ENCODE measurements at regions not wholly inside any gene's neighbourhood (a gene's known extent, or its start where the extent isn't known, plus 50 kb on each side); places are given as distances from the start of the nearest gene placed in this dataset.

DNA sequence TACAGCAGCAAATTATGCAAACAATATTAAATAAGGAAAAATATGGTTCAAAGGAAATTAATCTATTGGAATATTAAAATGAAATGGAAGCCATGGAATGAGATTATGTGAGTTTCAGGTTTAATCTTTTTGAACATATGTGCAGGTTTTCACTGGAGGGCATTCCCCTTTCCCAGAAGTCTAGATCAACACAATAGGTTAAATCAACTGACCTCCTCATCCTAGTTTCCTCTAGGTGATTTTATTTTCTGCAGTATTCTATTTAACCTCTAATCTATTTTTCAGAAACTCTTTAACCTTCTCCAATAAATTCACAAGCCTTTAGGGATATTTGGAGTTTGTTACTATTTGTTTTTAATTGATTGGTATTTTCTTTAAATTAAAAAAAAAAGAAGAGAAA lies 2657.6 kb upstream of the PCDH20 start:
- H3K4me1 ChIP-seq (ENCODE audit: insufficient read depth), result no peaks in the 10 kb centered on the region
- H3K36me3 ChIP-seq (replicated peaks; ENCODE audit: insufficient read depth, low read depth), result no peaks in the 10 kb centered on the region
- H3K4me2 ChIP-seq, result no peak overlapping the region
- no peaks in the 10 kb centered on the region for H3K79me2 ChIP-seq
- H3K27ac ChIP-seq, result no peak overlapping the region
- H2AFZ ChIP-seq, result no peak overlapping the region
- no peaks in the 10 kb centered on the region for H4K20me1 ChIP-seq (ENCODE audit: insufficient read depth, poor library complexity, severe bottlenecking)
- H3K9me3 ChIP-seq (ENCODE audit: low read depth), result no peaks in the 10 kb centered on the region
- no peak for DNase-seq (ENCODE audit: low spot score)
- H3K27me3 ChIP-seq, result no peaks in the 10 kb centered on the region
- TF ChIP-seq EZH2phosphoT487 (IDR thresholded peaks at IDR 0.05; ENCODE audit: low read depth, severe bottlenecking, unreplicated experiment) (no peak), EZH2 (IDR thresholded peaks at IDR 0.05; ENCODE audit: borderline replicate concordance) (no peak)
- TF ChIP-seq, protein P1, sequence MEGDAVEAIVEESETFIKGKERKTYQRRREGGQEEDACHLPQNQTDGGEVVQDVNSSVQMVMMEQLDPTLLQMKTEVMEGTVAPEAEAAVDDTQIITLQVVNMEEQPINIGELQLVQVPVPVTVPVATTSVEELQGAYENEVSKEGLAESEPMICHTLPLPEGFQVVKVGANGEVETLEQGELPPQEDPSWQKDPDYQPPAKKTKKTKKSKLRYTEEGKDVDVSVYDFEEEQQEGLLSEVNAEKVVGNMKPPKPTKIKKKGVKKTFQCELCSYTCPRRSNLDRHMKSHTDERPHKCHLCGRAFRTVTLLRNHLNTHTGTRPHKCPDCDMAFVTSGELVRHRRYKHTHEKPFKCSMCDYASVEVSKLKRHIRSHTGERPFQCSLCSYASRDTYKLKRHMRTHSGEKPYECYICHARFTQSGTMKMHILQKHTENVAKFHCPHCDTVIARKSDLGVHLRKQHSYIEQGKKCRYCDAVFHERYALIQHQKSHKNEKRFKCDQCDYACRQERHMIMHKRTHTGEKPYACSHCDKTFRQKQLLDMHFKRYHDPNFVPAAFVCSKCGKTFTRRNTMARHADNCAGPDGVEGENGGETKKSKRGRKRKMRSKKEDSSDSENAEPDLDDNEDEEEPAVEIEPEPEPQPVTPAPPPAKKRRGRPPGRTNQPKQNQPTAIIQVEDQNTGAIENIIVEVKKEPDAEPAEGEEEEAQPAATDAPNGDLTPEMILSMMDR (IDR thresholded peaks at IDR 0.05; ENCODE audit: poor library complexity), result no peak
- no peak overlapping the region for H3K4me3 ChIP-seq
- no peaks in the 10 kb centered on the region for H3K9me2 ChIP-seq (replicated peaks; ENCODE audit: insufficient read depth)

DNA sequence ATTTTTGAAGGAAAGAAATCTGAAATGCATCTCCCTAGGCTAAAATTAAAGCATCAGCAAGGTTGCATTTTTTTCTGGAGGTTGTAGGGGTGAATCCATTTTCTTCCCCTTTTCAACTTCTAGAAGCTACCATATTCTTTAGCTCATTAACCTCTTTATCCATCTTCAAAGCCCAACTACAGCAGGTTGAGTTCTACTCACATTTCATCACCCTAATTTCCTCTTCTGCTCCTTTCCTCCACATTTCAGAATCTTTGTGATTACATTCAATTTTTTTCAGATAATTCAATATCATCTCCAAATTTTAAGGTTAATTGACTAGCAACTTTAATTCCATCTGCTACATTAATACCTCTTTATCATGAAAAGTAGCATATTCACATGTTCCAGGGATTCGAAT lies 2655.7 kb upstream of the PCDH20 start:
- DNase-seq (ENCODE audit: low spot score), result no peak
- H2AFZ ChIP-seq, result no peak overlapping the region
- no peaks in the 10 kb centered on the region for H3K79me2 ChIP-seq
- no peak overlapping the region for H3K4me3 ChIP-seq
- no peaks in the 10 kb centered on the region for H3K27me3 ChIP-seq
- no peaks in the 10 kb centered on the region for H4K20me1 ChIP-seq (ENCODE audit: insufficient read depth, poor library complexity, severe bottlenecking)
- H3K27ac ChIP-seq, result no peak overlapping the region
- H3K4me1 ChIP-seq (ENCODE audit: insufficient read depth), result no peaks in the 10 kb centered on the region
- H3K9me3 ChIP-seq (ENCODE audit: low read depth), result no peaks in the 10 kb centered on the region
- no peaks in the 10 kb centered on the region for H3K9me2 ChIP-seq (replicated peaks; ENCODE audit: insufficient read depth)
- no peaks in the 10 kb centered on the region for H3K36me3 ChIP-seq (replicated peaks; ENCODE audit: insufficient read depth, low read depth)
- no peak overlapping the region for H3K4me2 ChIP-seq
- whole genome bisulfite sequencing (ENCODE audit: low lambda C conversion rate, missing lambda C conversion rate), result 92% methylated on average over 1 of the region's 1 CpG
- TF ChIP-seq, protein P1 (IDR thresholded peaks at IDR 0.05; ENCODE audit: poor library complexity), result no peak
- no peak for TF ChIP-seq EZH2 (IDR thresholded peaks at IDR 0.05; ENCODE audit: borderline replicate concordance)
- TF ChIP-seq EZH2phosphoT487 (IDR thresholded peaks at IDR 0.05; ENCODE audit: low read depth, severe bottlenecking, unreplicated experiment), result no peak

DNA sequence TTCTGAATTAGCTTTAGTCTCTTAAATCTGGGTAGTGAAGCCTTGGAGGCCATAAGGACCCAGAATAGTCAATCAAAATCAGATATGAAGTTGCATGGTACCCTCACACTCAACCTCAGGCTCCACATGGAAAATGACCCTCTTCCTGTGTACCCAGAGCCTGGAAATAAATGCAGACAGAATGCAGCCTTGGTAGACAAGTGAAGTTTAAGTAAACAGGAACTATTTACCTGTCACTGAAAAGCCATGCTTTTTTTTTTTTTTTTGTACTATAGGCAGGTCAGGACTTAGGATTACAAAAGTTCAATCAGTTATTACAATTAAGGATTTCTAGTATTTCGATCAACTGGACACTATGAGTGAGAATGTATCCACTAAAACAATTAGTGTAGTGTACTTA lies 2654.2 kb upstream of the PCDH20 start:
- Histone ChIP-seq H3K9me3 (ENCODE audit: low read depth) (no peaks in the 10 kb centered on the region), H3K27ac (no peak overlapping the region), H3K4me3 (no peak overlapping the region), H3K9me2 (replicated peaks; ENCODE audit: insufficient read depth) (no peaks in the 10 kb centered on the region), H3K4me2 (no peak overlapping the region), H2AFZ (no peak overlapping the region), H3K79me2 (no peaks in the 10 kb centered on the region), H3K4me1 (ENCODE audit: insufficient read depth) (no peaks in the 10 kb centered on the region), H3K27me3 (no peaks in the 10 kb centered on the region), H3K36me3 (replicated peaks; ENCODE audit: insufficient read depth, low read depth) (no peaks in the 10 kb centered on the region), H4K20me1 (ENCODE audit: insufficient read depth, poor library complexity, severe bottlenecking) (no peaks in the 10 kb centered on the region)
- no peak for TF ChIP-seq EZH2phosphoT487 (IDR thresholded peaks at IDR 0.05; ENCODE audit: low read depth, severe bottlenecking, unreplicated experiment)
- TF ChIP-seq, protein P1 (IDR thresholded peaks at IDR 0.05; ENCODE audit: poor library complexity), result no peak
- no peak for TF ChIP-seq EZH2 (IDR thresholded peaks at IDR 0.05; ENCODE audit: borderline replicate concordance)
- 96% methylated on average over 1 of the region's 1 CpG for WGBS (ENCODE audit: low lambda C conversion rate, missing lambda C conversion rate)
- DNase-seq (ENCODE audit: low spot score), result no peak

DNA sequence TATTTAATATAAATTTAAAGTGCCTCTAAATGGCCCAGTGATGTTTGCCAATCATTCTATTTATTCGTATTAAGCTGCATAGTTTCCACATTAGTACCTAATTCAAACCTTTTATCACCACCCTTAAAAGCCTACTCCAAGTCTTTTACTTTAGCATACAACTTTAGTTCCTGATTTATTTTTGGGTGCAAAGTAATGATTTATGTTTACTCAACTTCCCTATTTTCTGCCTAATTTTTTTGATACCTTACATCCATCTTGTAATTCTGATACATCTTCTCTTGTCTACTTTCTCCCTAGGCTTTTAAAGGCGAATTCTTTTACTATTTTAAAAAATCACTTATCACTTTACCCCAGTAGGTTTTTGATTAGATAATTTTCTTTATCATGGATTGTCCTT lies 2651.1 kb upstream of the PCDH20 start:
- Histone ChIP-seq H3K4me3 (no peak overlapping the region), H3K4me1 (ENCODE audit: insufficient read depth) (no peaks in the 10 kb centered on the region), H2AFZ (no peak overlapping the region), H3K79me2 (no peaks in the 10 kb centered on the region), H3K27ac (no peak overlapping the region), H3K4me2 (no peak overlapping the region), H3K9me2 (replicated peaks; ENCODE audit: insufficient read depth) (no peaks in the 10 kb centered on the region), H3K27me3 (no peaks in the 10 kb centered on the region), H3K9me3 (ENCODE audit: low read depth) (no peaks in the 10 kb centered on the region), H3K36me3 (replicated peaks; ENCODE audit: insufficient read depth, low read depth) (no peaks in the 10 kb centered on the region), H4K20me1 (ENCODE audit: insufficient read depth, poor library complexity, severe bottlenecking) (no peaks in the 10 kb centered on the region)
- TF ChIP-seq, protein P1 (IDR thresholded peaks at IDR 0.05; ENCODE audit: poor library complexity), result no peak
- TF ChIP-seq EZH2phosphoT487 (IDR thresholded peaks at IDR 0.05; ENCODE audit: low read depth, severe bottlenecking, unreplicated experiment), result no peak
- 80% methylated on average over 2 of the region's 2 CpGs for whole genome bisulfite sequencing (ENCODE audit: low lambda C conversion rate, missing lambda C conversion rate)
- no peak for DNase-seq (ENCODE audit: low spot score)

Measured in hepatocyte (in vitro differentiated cells).